Coronary artery (tissue), 2 donors: ENCODE measurements at regions not wholly inside any gene's neighbourhood (a gene's known extent, or its start where the extent isn't known, plus 50 kb on each side); places are given as distances from the start of the nearest gene placed in this dataset.
"Not testable (repeated sequence)": the region's sequence is repeated elsewhere in the genome, so short reads cannot be mapped to it uniquely, and the experiment has no call there.

ENCODE experiments used
- DNase-seq: peaks from one replicate; pipeline ENCODE4 v3.0.0-alpha.2; 2017; ENCODE audit warnings: low spot score
- H3K27ac ChIP-seq, 2 donors: fragments of 200-600 bp; sonication (generic); one replicate each; pipeline ENCODE4 v1.5.1; 2016 to 2019
- H3K4me3 ChIP-seq: fragments of 200-600 bp; sonication (generic); 2 replicates; pipeline ENCODE4 v1.5.1; 2016; ENCODE audit warnings: mild to moderate bottlenecking, moderate library complexity
- CTCF ChIP-seq: fragments of 200-600 bp; sonication (generic); IDR thresholded peaks from one replicate; pipeline ENCODE4 v1.5.1; 2019; ENCODE audit warnings: antibody characterized with exemption

GRCh38 chr2:173572848-173573247 is 218.2 kb downstream of the CDCA7 start:
- no peak overlapping the region for H3K27ac ChIP-seq
- H3K4me3 ChIP-seq = no peak overlapping the region
- no peak for TF ChIP-seq CTCF
- no peak for DNase-seq

GRCh38 chr2:173573782-173574181 is 219.1 kb downstream of the CDCA7 start:
- not testable (repeated sequence) for H3K4me3 ChIP-seq, H3K27ac ChIP-seq, DNase-seq

- TF ChIP-seq CTCF = no peak
- H3K4me3 ChIP-seq = no peak overlapping the region
- DNase-seq = no peak
- H3K27ac ChIP-seq = no peak overlapping the region
Measured at GRCh38 chr2:173574324-173575112, 219.8 kb downstream of the CDCA7 start.

GRCh38 chr2:173578404-173579107 is 223.9 kb downstream of the CDCA7 start:
- Histone ChIP-seq H3K4me3 (no peak overlapping the region), H3K27ac (no peak overlapping the region)
- no peak for DNase-seq
- no peak for TF ChIP-seq CTCF

- Histone ChIP-seq H3K27ac (no peak overlapping the region), H3K4me3 (no peak overlapping the region)
- no peak for DNase-seq
- no peak for TF ChIP-seq CTCF
Measured at GRCh38 chr2:173580351-173580750, 225.7 kb downstream of the CDCA7 start.

- no peak for TF ChIP-seq CTCF
- no peak overlapping the region for H3K4me3 ChIP-seq
- no peak overlapping the region for H3K27ac ChIP-seq
- DNase-seq = no peak
Measured at GRCh38 chr2:173580956-173581355, 226.3 kb downstream of the CDCA7 start.

GRCh38 chr2:173583196-173583595 is 228.5 kb downstream of the CDCA7 start:
- no peak for DNase-seq
- H3K27ac ChIP-seq = no peak overlapping the region
- TF ChIP-seq CTCF = no peak
- no peak overlapping the region for H3K4me3 ChIP-seq
